CD4-positive, alpha-beta T cell (primary cell): ENCODE measurements at regions not wholly inside any gene's neighbourhood (a gene's known extent, or its start where the extent isn't known, plus 50 kb on each side); places are given as distances from the start of the nearest gene placed in this dataset.

ENCODE experiments used
- ATAC-seq: fragments of 200-7000 bp; cut with Tn5 transposase; one replicate; pipeline ENCODE4 v1.10.0; 2022; ENCODE audit warnings: mild to moderate bottlenecking; ENCODE audit not compliant: poor library complexity
- CTCF ChIA-PET: fragments of 350-600 bp; sonication (Branson Sonifier 250); formaldehyde crosslinking; loops from one replicate; lab custom pipeline; 2021; ENCODE audit warnings: antibody characterized with exemption, inconsistent platforms; lab: Charles Lee
- POLR2A ChIA-PET: fragments of 350-600 bp; sonication (Branson Sonifier 250); formaldehyde crosslinking; loops from one replicate; lab custom pipeline; 2021; ENCODE audit warnings: antibody characterized with exemption, inconsistent platforms; lab: Charles Lee
- DNase-seq, 14 experiments: peaks; one replicate each; pipeline ENCODE4 v3.0.0-alpha.2; 2013 to 2020; ENCODE audit warnings: mixed read lengths in 2 of 14
- H3K27ac ChIP-seq, 2 donors: one replicate each; pipeline versions ENCODE4 v1.5.1 to v1.7.0; 2013; ENCODE audit warnings: low read length in 2 of 2, low read depth in 1 of 2, mild to moderate bottlenecking in 1 of 2
- H3K27me3 ChIP-seq, 2 experiments: 1 replicate in 1 of 2; 2 replicates in 1 of 2; pipeline versions ENCODE4 v1.6.1 to v1.7.0; 2013; ENCODE audit warnings: low read length in 2 of 2, control low read depth in 1 of 2, mild to moderate bottlenecking in 1 of 2, moderate library complexity in 1 of 2; ENCODE audit not compliant: insufficient read depth in 2 of 2, control insufficient read depth in 1 of 2
- H3K36me3 ChIP-seq: one replicate; pipeline ENCODE4 v1.6.1; 2013; ENCODE audit warnings: low read length, control low read depth; ENCODE audit not compliant: insufficient read depth
- H3K4me1 ChIP-seq: one replicate; pipeline ENCODE4 v1.6.1; 2013; ENCODE audit warnings: low read length, control low read depth; ENCODE audit not compliant: insufficient read depth
- H3K4me3 ChIP-seq: one replicate; pipeline ENCODE4 v1.5.1; 2013; ENCODE audit warnings: mild to moderate bottlenecking, low read length, moderate library complexity
- H3K9me3 ChIP-seq, 2 experiments: 1 replicate in 1 of 2; 2 replicates in 1 of 2; pipeline versions ENCODE4 v1.6.1 to v1.7.0; 2013; ENCODE audit warnings: low read length in 2 of 2, mild to moderate bottlenecking in 2 of 2, control low read depth in 1 of 2, moderate library complexity in 1 of 2; ENCODE audit not compliant: control insufficient read depth in 1 of 2, insufficient read depth in 1 of 2
- H3K27ac Mint-ChIP-seq: one replicate; pipeline ENCODE4 v1.8.0; 2020; ENCODE audit warnings: mixed read lengths
- H3K27me3 Mint-ChIP-seq: one replicate; pipeline ENCODE4 v1.8.0; 2021; ENCODE audit warnings: mixed read lengths
- H3K36me3 Mint-ChIP-seq: one replicate; pipeline ENCODE4 v1.8.0; 2021; ENCODE audit warnings: low read depth, mixed read lengths
- H3K4me1 Mint-ChIP-seq: one replicate; pipeline ENCODE4 v1.8.0; 2021; ENCODE audit warnings: low read depth, mixed read lengths
- H3K4me3 Mint-ChIP-seq: one replicate; pipeline ENCODE4 v1.8.0; 2020; ENCODE audit warnings: mild to moderate bottlenecking, mixed read lengths
- H3K9me3 Mint-ChIP-seq: one replicate; pipeline ENCODE4 v1.8.0; 2020; ENCODE audit warnings: mixed read lengths
- intact Hi-C, 2 experiments: fragments of 100-400 bp; cut with DNase I in 1 of 2; cut with micrococcal nuclease in 1 of 2; formaldehyde crosslinking; loops; one replicate each; pipeline versions ENCODE4 v1.15.1 to v1.9.0; 2023 to 2025; cut with DNase I, micrococcal nuclease
- TF ChIP-seq, protein P1 (sequence below): fragments of 200-600 bp; IDR thresholded peaks from one replicate; pipeline ENCODE4 v1.8.0; 2022; ENCODE audit warnings: antibody characterized with exemption, mild to moderate bottlenecking

DNA sequence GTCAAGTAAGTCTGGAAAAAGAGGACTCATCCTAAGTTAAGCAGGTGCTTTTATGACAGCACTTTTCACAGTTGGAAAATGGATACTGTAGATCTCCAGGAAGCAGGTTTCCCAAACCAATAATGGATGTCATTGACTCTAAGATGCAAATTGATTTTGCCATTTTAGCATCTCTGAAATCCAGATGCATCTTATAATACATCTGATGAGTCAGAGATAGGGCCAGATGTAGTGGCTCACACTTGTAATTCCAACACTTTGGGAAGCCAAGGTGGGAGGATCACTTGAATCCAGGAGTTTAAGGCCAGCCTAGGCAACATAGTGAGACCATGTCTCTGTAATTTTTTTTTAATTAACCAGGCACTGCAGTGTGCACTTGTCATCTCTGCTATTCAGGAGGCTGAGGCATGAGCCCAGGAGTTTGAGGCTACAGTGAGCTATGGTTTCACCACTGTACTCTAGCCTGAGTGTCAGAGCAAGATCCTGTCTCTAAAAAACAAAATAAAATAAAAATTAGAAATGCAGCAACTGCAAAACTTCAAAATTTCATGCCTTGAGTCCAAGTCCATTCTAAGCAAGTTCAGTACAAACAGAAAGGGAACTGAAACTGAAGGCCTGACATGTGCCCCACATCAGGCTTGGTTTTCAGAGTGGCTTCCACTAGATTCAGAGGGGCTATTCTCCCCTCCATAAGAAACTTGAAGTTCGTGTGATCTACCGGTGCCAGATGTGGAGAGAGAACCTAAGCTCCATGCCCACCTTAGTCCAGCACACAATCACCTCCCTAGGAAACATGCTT is 267.8 kb upstream of the NCKAP5 start:
- H3K4me3 ChIP-seq: no peak overlapping the region
- DNase-seq: no peak
- Mint-ChIP-seq H3K4me1 (no peaks in the 10 kb centered on the region), H3K9me3 (no peaks in the 10 kb centered on the region), H3K27me3 (peaks cover under 1% of the 10 kb centered on the region), H3K27ac (no peak overlapping the region), H3K36me3 (no peaks in the 10 kb centered on the region), H3K4me3 (no peak overlapping the region)
- no peaks in the 10 kb centered on the region for H3K4me1 ChIP-seq
- intact Hi-C loops: no loop called here
- ATAC-seq: no peak
- no peak overlapping the region for H3K27ac ChIP-seq
- CTCF ChIA-PET: interaction anchor here (1.6 kb wide), 1 partner anchor 8 kb away, joined by 5 read pairs; no protein-coding TSS in a partner anchor
- H3K27me3 ChIP-seq: peaks cover 0 to 5% of the 10 kb centered on the region in 2 experiments
- POLR2A ChIA-PET: no interaction called here
- H3K36me3 ChIP-seq: no peaks in the 10 kb centered on the region
- TF ChIP-seq, protein P1, sequence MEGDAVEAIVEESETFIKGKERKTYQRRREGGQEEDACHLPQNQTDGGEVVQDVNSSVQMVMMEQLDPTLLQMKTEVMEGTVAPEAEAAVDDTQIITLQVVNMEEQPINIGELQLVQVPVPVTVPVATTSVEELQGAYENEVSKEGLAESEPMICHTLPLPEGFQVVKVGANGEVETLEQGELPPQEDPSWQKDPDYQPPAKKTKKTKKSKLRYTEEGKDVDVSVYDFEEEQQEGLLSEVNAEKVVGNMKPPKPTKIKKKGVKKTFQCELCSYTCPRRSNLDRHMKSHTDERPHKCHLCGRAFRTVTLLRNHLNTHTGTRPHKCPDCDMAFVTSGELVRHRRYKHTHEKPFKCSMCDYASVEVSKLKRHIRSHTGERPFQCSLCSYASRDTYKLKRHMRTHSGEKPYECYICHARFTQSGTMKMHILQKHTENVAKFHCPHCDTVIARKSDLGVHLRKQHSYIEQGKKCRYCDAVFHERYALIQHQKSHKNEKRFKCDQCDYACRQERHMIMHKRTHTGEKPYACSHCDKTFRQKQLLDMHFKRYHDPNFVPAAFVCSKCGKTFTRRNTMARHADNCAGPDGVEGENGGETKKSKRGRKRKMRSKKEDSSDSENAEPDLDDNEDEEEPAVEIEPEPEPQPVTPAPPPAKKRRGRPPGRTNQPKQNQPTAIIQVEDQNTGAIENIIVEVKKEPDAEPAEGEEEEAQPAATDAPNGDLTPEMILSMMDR: no peak
- no peaks in the 10 kb centered on the region for H3K9me3 ChIP-seq

DNA sequence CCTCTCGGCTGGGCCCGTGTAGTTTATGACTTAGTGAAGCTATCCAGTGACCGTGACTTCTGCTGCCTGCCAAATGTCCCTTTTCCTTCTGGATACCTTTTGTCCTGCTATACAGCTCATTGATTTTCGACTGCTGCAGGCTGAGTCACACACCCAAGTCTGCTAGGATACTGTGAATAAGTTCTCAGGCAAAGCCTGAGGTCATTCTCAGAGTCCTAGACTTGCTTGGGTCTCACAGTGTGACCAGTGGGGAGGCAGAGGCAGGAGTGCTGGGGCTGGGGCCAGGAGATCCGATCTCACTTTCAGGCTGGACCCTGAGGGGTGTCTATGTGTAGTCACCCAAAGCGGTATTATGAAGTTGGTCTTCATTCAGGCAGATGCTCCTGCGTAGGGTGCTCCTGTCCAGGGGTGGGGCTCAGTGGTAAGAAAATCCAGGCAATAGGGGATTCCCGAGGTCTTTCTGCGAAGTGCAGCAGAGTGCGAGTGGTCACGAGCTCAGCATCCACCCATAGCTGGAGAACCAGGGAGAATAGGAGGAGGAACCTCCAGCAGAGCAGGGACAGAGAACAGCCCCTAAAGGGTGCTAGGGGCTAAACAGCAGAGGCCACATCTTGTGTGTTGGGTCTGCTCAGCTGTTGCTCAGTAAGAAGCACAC is 268.6 kb upstream of the NCKAP5 start:
- ChIA-PET POLR2A (no interaction called here), CTCF (no interaction called here)
- Histone ChIP-seq H3K9me3 (no peaks in the 10 kb centered on the region), H3K4me3 (no peak overlapping the region), H3K27me3 (peaks cover 0 to 4% of the 10 kb centered on the region in 2 experiments), H3K4me1 (no peaks in the 10 kb centered on the region), H3K27ac (no peak overlapping the region), H3K36me3 (no peaks in the 10 kb centered on the region)
- DNase-seq (no peak), ATAC-seq (no peak)
- Mint-ChIP-seq H3K4me1 (no peaks in the 10 kb centered on the region), H3K9me3 (no peaks in the 10 kb centered on the region), H3K27me3 (no peaks in the 10 kb centered on the region), H3K36me3 (no peaks in the 10 kb centered on the region), H3K4me3 (no peak overlapping the region), H3K27ac (no peak overlapping the region)
- TF ChIP-seq, protein P1: no peak
- intact Hi-C loops: no loop called here

DNA sequence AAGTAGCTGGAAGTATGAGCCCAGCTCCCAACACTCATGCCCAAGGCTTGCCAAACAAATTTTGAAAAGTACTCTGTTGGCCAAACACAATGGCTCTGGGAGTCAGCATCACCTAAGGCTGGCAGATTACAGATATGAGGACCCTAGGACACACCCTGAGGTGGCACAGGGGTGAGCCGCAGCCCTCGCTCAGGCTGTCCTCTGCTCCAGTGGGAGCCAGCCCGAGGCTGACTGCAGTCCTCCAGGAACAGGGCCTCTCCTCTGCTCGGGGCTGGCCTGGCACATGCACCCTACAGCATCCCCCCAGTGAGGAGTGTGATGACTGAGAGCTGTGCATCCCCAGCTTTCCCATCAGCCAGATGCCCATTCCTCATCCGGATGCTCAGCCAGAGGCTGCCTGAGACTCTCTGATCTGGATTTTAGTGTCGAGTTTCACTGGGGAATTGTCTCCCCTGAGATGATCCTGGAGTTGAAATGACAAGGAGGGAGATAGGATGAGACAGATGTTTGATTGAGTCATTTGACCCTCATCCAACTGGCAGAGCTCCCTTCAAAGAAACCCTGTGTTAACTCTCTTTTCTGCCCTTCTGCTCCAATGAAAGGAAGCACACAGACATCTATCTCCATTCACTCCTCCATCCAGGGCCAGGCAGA is 269.3 kb upstream of the NCKAP5 start:
- no peaks in the 10 kb centered on the region for H3K4me1 ChIP-seq
- H3K4me3 ChIP-seq: no peak overlapping the region
- no peak for ATAC-seq
- TF ChIP-seq, protein P1: no peak
- intact Hi-C loops: no loop called here
- H3K4me1 Mint-ChIP-seq: no peaks in the 10 kb centered on the region
- DNase-seq: no peak
- CTCF ChIA-PET: no interaction called here
- no peaks in the 10 kb centered on the region for H3K36me3 Mint-ChIP-seq
- no peak overlapping the region for H3K27ac ChIP-seq
- H3K4me3 Mint-ChIP-seq: no peak overlapping the region
- no peaks in the 10 kb centered on the region for H3K36me3 ChIP-seq
- H3K27me3 ChIP-seq: no peaks in the 10 kb centered on the region
- H3K9me3 ChIP-seq: no peaks in the 10 kb centered on the region
- H3K27ac Mint-ChIP-seq: no peak overlapping the region
- no peaks in the 10 kb centered on the region for H3K9me3 Mint-ChIP-seq
- no peaks in the 10 kb centered on the region for H3K27me3 Mint-ChIP-seq
- POLR2A ChIA-PET: no interaction called here
